ENCODE measurements at regions not wholly inside any gene's neighbourhood (a gene's known extent, or its start where the extent isn't known, plus 50 kb on each side); places are given as distances from the start of the nearest gene placed in this dataset.

GRCh38 chr7:41175435-41175834 is 527.5 kb downstream of the INHBA start (continued):
- TF ChIP-seq TCF12 (IDR thresholded peaks at IDR 0.05; ENCODE audit: low read depth, low read length): no peak
- TF ChIP-seq CEBPB (IDR thresholded peaks at IDR 0.05; ENCODE audit: low read depth, low read length): no peak
- TF ChIP-seq TBP (IDR thresholded peaks at IDR 0.05; ENCODE audit: low read depth, low read length): no peak
- TF ChIP-seq MAFK (IDR thresholded peaks at IDR 0.05; ENCODE audit: low read depth, low read length): no peak
